ENCODE measurements at regions not wholly inside any gene's neighbourhood (a gene's known extent, or its start where the extent isn't known, plus 50 kb on each side); places are given as distances from the start of the nearest gene placed in this dataset.

GRCh38 chr13:73704587-73704986, 429.6 kb downstream of the KLF12 start:
- TF ChIP-seq, protein P1, sequence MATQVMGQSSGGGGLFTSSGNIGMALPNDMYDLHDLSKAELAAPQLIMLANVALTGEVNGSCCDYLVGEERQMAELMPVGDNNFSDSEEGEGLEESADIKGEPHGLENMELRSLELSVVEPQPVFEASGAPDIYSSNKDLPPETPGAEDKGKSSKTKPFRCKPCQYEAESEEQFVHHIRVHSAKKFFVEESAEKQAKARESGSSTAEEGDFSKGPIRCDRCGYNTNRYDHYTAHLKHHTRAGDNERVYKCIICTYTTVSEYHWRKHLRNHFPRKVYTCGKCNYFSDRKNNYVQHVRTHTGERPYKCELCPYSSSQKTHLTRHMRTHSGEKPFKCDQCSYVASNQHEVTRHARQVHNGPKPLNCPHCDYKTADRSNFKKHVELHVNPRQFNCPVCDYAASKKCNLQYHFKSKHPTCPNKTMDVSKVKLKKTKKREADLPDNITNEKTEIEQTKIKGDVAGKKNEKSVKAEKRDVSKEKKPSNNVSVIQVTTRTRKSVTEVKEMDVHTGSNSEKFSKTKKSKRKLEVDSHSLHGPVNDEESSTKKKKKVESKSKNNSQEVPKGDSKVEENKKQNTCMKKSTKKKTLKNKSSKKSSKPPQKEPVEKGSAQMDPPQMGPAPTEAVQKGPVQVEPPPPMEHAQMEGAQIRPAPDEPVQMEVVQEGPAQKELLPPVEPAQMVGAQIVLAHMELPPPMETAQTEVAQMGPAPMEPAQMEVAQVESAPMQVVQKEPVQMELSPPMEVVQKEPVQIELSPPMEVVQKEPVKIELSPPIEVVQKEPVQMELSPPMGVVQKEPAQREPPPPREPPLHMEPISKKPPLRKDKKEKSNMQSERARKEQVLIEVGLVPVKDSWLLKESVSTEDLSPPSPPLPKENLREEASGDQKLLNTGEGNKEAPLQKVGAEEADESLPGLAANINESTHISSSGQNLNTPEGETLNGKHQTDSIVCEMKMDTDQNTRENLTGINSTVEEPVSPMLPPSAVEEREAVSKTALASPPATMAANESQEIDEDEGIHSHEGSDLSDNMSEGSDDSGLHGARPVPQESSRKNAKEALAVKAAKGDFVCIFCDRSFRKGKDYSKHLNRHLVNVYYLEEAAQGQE (IDR thresholded peaks at IDR 0.05; ENCODE audit: insufficient read depth in 1 of 2, low read depth in 2 of 2, low read length in 2 of 2), result no peak
- TF ChIP-seq SIN3A (IDR thresholded peaks at IDR 0.05; ENCODE audit: borderline replicate concordance, insufficient read depth, low read length), result no peak
- no peak for TF ChIP-seq POLR2AphosphoS5 (IDR thresholded peaks at IDR 0.05; ENCODE audit: low read depth, low read length)
- no peak for TF ChIP-seq FOXP2 (optimal IDR thresholded peaks at IDR 0.05; ENCODE audit: borderline replicate concordance, extremely low read depth, extremely low read length, insufficient read depth)
- no peak for TF ChIP-seq TAF1 (IDR thresholded peaks at IDR 0.05; ENCODE audit: borderline replicate concordance, insufficient read depth, low read length)

DNA sequence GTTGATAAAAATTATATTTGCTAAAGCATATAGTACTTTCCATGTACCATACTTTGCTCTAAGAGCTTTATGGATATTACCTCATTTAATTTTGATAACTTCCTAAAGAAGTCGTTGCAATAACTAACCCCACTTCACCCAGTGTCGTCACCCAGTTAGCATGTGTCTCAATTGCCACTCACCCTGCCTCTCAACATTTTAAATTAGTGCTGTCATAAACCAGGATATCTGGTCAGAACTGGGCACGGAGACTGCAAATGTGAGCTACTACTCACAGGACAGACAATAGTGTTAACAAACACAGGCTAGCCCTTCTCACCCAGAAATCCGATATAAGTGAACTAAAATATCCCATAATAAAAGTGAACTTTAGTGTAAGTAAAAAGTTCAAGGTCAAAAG, 430.6 kb downstream of the KLF12 start:
- TF ChIP-seq SIN3A (IDR thresholded peaks at IDR 0.05; ENCODE audit: borderline replicate concordance, insufficient read depth, low read length) (no peak), POLR2AphosphoS5 (IDR thresholded peaks at IDR 0.05; ENCODE audit: low read depth, low read length) (no peak), FOXP2 (optimal IDR thresholded peaks at IDR 0.05; ENCODE audit: borderline replicate concordance, extremely low read depth, extremely low read length, insufficient read depth) (no peak), TAF1 (IDR thresholded peaks at IDR 0.05; ENCODE audit: borderline replicate concordance, insufficient read depth, low read length) (no peak)
- TF ChIP-seq, protein P1 (IDR thresholded peaks at IDR 0.05; ENCODE audit: insufficient read depth in 1 of 2, low read depth in 2 of 2, low read length in 2 of 2), result no peak

DNA sequence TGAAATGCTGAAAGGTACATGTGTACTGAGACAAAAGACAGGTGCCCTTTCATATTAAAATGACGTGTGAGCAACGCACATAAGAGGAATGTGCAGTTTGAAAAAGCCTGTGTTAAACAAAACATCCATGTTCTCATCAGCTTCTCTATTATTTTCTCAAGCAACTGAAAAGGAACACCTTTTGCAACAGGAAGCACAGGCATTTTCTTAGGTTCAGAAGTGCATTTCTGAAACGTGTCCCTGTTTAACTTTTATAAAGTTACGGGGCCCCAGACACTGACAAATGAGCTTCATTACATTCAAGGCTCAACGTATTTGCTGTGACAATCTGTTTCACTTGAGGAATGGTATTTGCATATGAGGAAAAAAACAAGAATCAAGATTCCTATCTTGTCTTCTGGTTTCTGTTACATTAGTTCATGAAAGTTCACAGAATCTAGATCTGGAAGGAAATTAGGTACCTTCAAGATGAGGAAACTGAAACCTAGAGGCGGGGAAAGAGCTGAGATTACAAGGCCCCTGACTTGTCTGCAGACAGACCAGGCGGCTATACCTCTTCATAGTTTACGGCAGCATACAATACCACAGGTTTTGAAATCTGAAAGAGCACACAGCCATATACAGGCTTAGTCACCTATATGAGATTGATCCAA, 431.7 kb downstream of the KLF12 start:
- TF ChIP-seq FOXP2 (optimal IDR thresholded peaks at IDR 0.05; ENCODE audit: borderline replicate concordance, extremely low read depth, extremely low read length, insufficient read depth) (no peak), POLR2AphosphoS5 (IDR thresholded peaks at IDR 0.05; ENCODE audit: low read depth, low read length) (no peak), SIN3A (IDR thresholded peaks at IDR 0.05; ENCODE audit: borderline replicate concordance, insufficient read depth, low read length) (no peak), TAF1 (IDR thresholded peaks at IDR 0.05; ENCODE audit: borderline replicate concordance, insufficient read depth, low read length) (no peak)
- TF ChIP-seq, protein P1 (IDR thresholded peaks at IDR 0.05; ENCODE audit: insufficient read depth in 1 of 2, low read depth in 2 of 2, low read length in 2 of 2), result no peak

DNA sequence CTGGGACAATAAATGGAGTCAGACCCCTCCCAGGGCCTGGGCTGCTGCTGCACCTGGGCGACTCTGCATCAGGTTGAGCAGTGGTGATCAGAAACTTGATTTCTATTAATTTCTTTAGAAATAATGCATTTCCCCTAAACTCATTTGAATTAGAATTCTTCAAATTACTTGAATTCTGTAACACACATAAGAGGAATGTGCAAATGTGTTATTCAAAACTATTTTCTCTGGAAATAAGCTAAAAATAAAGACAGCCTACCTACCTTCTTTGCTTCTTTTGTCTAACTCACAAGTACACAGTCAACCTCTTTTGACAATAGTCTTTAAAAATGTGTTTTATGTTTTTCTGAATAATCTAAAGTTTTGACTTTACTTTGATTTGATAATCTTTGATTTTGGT, 433.0 kb downstream of the KLF12 start:
- no peak for TF ChIP-seq SIN3A (IDR thresholded peaks at IDR 0.05; ENCODE audit: borderline replicate concordance, insufficient read depth, low read length)
- no peak for TF ChIP-seq TAF1 (IDR thresholded peaks at IDR 0.05; ENCODE audit: borderline replicate concordance, insufficient read depth, low read length)
- no peak for TF ChIP-seq POLR2AphosphoS5 (IDR thresholded peaks at IDR 0.05; ENCODE audit: low read depth, low read length)
- TF ChIP-seq, protein P1 (IDR thresholded peaks at IDR 0.05; ENCODE audit: insufficient read depth in 1 of 2, low read depth in 2 of 2, low read length in 2 of 2), result no peak
- TF ChIP-seq FOXP2 (optimal IDR thresholded peaks at IDR 0.05; ENCODE audit: borderline replicate concordance, extremely low read depth, extremely low read length, insufficient read depth), result no peak

All from PFSK-1 (cell line).